B cell (primary cell): ENCODE measurements at regions not wholly inside any gene's neighbourhood (a gene's known extent, or its start where the extent isn't known, plus 50 kb on each side); places are given as distances from the start of the nearest gene placed in this dataset.
A peak's percentile ranks its signal among the peaks of the same experiment; 100 is the strongest.

Experiments used
- ATAC-seq: fragments of 200-7000 bp; cut with Tn5 transposase; one replicate; pipeline ENCODE4 v1.10.0; 2021; ENCODE audit warnings: low read depth, mild to moderate bottlenecking, moderate number of reproducible peaks, moderate library complexity
- CTCF ChIA-PET: fragments of 350-600 bp; sonication (Branson Sonifier 250); formaldehyde crosslinking; loops from one replicate; lab custom pipeline; 2021; ENCODE audit warnings: antibody characterized with exemption, inconsistent platforms; lab: Charles Lee
- POLR2A ChIA-PET: fragments of 350-600 bp; sonication (Branson Sonifier 250); formaldehyde crosslinking; loops from one replicate; lab custom pipeline; 2021; ENCODE audit warnings: antibody characterized with exemption; lab: Charles Lee
- DNase-seq: peaks from one replicate; pipeline ENCODE4 v3.0.0; 2013
- H2AFZ ChIP-seq: 2 replicates; pipeline ENCODE4 v1.6.1; 2012; ENCODE audit warnings: mild to moderate bottlenecking, low read depth, low read length; ENCODE audit not compliant: insufficient read depth, poor library complexity, severe bottlenecking
- H3K27ac ChIP-seq, 2 donors: 1 replicate in 1 of 2; 2 replicates in 1 of 2; pipeline ENCODE4 v1.5.1; 2012 to 2013; ENCODE audit warnings: low read length in 2 of 2, mild to moderate bottlenecking in 2 of 2, moderate library complexity in 1 of 2
- H3K27me3 ChIP-seq, 4 experiments: fragments of 200-600 bp in 1 of 4; sonication (generic) in 1 of 4; replicated peaks in 1 of 4; 1 replicate in 2 of 4; 2 replicates in 2 of 4; pipeline versions ENCODE4 v1.6.1 to v1.7.0; 2013 to 2016; ENCODE audit warnings: low read length in 3 of 4, mild to moderate bottlenecking in 2 of 4, mixed read lengths in 1 of 4, moderate library complexity in 1 of 4; ENCODE audit not compliant: insufficient read depth in 4 of 4, control insufficient read depth in 3 of 4; ENCODE audit errors: control extremely low read depth in 1 of 4
- H3K36me3 ChIP-seq, 2 experiments: replicated peaks in 1 of 2; 1 replicate in 1 of 2; 2 replicates in 1 of 2; pipeline versions ENCODE4 v1.6.1 to v1.7.1; 2013; ENCODE audit warnings: low read length in 1 of 2; ENCODE audit not compliant: insufficient read depth in 2 of 2, control insufficient read depth in 1 of 2; ENCODE audit errors: control extremely low read depth in 1 of 2, extremely low read depth in 1 of 2
- H3K4me1 ChIP-seq, 2 donors: fragments of 200-600 bp in 1 of 2; sonication (generic) in 1 of 2; 1 replicate in 1 of 2; 2 replicates in 1 of 2; pipeline versions ENCODE4 v1.5.1 to v1.6.1; 2013 to 2017; ENCODE audit warnings: low read length in 2 of 2; ENCODE audit not compliant: control insufficient read depth in 2 of 2, insufficient read depth in 2 of 2
- H3K4me2 ChIP-seq: replicated peaks from 2 replicates; pipeline ENCODE3; 2012; ENCODE audit warnings: mild to moderate bottlenecking, low read depth, low read length; ENCODE audit not compliant: poor library complexity, severe bottlenecking
- H3K4me3 ChIP-seq, 5 experiments: fragments of 200-600 bp in 1 of 5; sonication (generic) in 1 of 5; 1 replicate in 3 of 5; 2 replicates in 2 of 5; pipeline versions ENCODE4 v1.5.1 to v1.7.0; 2011 to 2016; ENCODE audit warnings: low read length in 4 of 5, mild to moderate bottlenecking in 4 of 5, low read depth in 2 of 5, control low read depth in 1 of 5, moderate library complexity in 1 of 5; ENCODE audit not compliant: insufficient read depth in 1 of 5; ENCODE audit errors: control extremely low read depth in 1 of 5, extremely low read depth in 1 of 5
- H3K79me2 ChIP-seq: fragments of 200-600 bp; sonication (generic); one replicate; pipeline ENCODE4 v1.6.0; 2016; ENCODE audit warnings: low read length; ENCODE audit not compliant: control insufficient read depth, insufficient read depth
- H3K9ac ChIP-seq: fragments of 200-600 bp; sonication (generic); 2 replicates; pipeline ENCODE4 v1.6.1; 2017; ENCODE audit warnings: mild to moderate bottlenecking, low read length, moderate library complexity
- H3K9me3 ChIP-seq, 3 donors: one replicate each; pipeline versions ENCODE4 v1.6.1 to v1.7.1; 2013; ENCODE audit warnings: low read length in 2 of 3; ENCODE audit not compliant: control insufficient read depth in 2 of 3, insufficient read depth in 1 of 3; ENCODE audit errors: control extremely low read depth in 1 of 3
- H4K20me1 ChIP-seq: 2 replicates; pipeline ENCODE4 v1.6.0; 2012; ENCODE audit warnings: mild to moderate bottlenecking, low read length; ENCODE audit not compliant: insufficient read depth, control insufficient read depth, poor library complexity, severe bottlenecking
- H3K27ac Mint-ChIP-seq: one replicate; pipeline ENCODE4 v1.8.0; 2021; ENCODE audit warnings: mixed read lengths
- H3K27me3 Mint-ChIP-seq: one replicate; pipeline ENCODE4 v1.8.0; 2021; ENCODE audit warnings: mixed read lengths
- H3K4me1 Mint-ChIP-seq: one replicate; pipeline ENCODE4 v1.8.0; 2021; ENCODE audit warnings: mixed read lengths
- H3K4me3 Mint-ChIP-seq: one replicate; pipeline ENCODE4 v1.8.0; 2021; ENCODE audit warnings: mixed read lengths
- H3K9me3 Mint-ChIP-seq: one replicate; pipeline ENCODE4 v1.8.0; 2022; ENCODE audit warnings: mixed read lengths; ENCODE audit not compliant: insufficient read depth
- EZH2 ChIP-seq: IDR thresholded peaks from 2 replicates; pipeline ENCODE4 v1.6.1; 2012; ENCODE audit warnings: borderline replicate concordance, low read depth, mild to moderate bottlenecking, moderate library complexity, low read length; ENCODE audit not compliant: insufficient read depth, poor library complexity, severe bottlenecking
- WGBS: methylation state at CpG from one replicate; pipeline ENCODE4 v1.1.5; 2013; ENCODE audit warnings: missing lambda C conversion rate; ENCODE audit not compliant: insufficient coverage; 5-methylcytosine and 5-hydroxymethylcytosine counted together
- intact Hi-C: fragments of 100-400 bp; cut with micrococcal nuclease; formaldehyde crosslinking; loops from one replicate; pipeline ENCODE4 v1.10.0; 2022
- TF ChIP-seq, protein P1 (sequence below): fragments of 200-600 bp; IDR thresholded peaks from one replicate; pipeline ENCODE4 v1.8.0; 2022; ENCODE audit warnings: antibody characterized with exemption, mild to moderate bottlenecking

DNA sequence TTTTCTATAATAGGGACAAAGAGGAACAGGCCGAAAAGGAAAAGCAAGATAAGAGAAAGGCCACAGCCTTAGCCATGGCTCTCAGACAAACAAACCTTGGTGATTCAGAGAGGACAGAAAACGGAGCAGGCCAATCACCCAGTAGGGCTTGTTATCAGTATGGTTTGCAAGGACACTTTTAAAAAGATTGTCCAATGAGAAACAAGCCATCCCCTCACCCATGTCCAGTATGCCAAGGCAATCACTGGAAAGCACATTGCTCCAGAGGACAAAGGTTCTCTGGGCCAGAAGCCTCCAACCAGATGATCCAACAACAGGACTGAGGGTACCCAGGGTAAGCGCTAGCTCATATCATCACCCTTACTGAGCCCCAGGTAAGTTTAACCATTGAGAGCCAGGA, 243.8 kb upstream of the BTG1 start:
- Histone ChIP-seq H3K27ac (no peak overlapping the region), H4K20me1 (no peaks in the 10 kb centered on the region), H3K4me3 (no peak overlapping the region), H3K36me3 (no peaks in the 10 kb centered on the region), H2AFZ (no peak overlapping the region), H3K9me3 (peaks cover 0 to 20% (median 15%) of the 10 kb centered on the region in 3 donors), H3K79me2 (no peaks in the 10 kb centered on the region), H3K4me2 (no peak overlapping the region), H3K4me1 (peaks cover 8 to 12% of the 10 kb centered on the region in 2 donors), H3K27me3 (no peaks in the 10 kb centered on the region), H3K9ac (no peak overlapping the region)
- Mint-ChIP-seq H3K4me3 (no peak overlapping the region), H3K4me1 (peaks cover 21% of the 10 kb centered on the region), H3K27ac (no peak overlapping the region), H3K27me3 (no peaks in the 10 kb centered on the region), H3K9me3 (peaks cover 2% of the 10 kb centered on the region)
- TF ChIP-seq EZH2: no peak
- TF ChIP-seq, protein P1, sequence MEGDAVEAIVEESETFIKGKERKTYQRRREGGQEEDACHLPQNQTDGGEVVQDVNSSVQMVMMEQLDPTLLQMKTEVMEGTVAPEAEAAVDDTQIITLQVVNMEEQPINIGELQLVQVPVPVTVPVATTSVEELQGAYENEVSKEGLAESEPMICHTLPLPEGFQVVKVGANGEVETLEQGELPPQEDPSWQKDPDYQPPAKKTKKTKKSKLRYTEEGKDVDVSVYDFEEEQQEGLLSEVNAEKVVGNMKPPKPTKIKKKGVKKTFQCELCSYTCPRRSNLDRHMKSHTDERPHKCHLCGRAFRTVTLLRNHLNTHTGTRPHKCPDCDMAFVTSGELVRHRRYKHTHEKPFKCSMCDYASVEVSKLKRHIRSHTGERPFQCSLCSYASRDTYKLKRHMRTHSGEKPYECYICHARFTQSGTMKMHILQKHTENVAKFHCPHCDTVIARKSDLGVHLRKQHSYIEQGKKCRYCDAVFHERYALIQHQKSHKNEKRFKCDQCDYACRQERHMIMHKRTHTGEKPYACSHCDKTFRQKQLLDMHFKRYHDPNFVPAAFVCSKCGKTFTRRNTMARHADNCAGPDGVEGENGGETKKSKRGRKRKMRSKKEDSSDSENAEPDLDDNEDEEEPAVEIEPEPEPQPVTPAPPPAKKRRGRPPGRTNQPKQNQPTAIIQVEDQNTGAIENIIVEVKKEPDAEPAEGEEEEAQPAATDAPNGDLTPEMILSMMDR: no peak
- intact Hi-C loops: no loop called here
- WGBS: 79% methylated on average over 2 of the region's 3 CpGs
- ChIA-PET CTCF (interaction anchor here (0.6 kb wide), 1 partner anchor 1028 kb away, joined by 3 read pairs; no protein-coding TSS in a partner anchor), POLR2A (no interaction called here)
- ATAC-seq: no peak
- DNase-seq: no peak

DNA sequence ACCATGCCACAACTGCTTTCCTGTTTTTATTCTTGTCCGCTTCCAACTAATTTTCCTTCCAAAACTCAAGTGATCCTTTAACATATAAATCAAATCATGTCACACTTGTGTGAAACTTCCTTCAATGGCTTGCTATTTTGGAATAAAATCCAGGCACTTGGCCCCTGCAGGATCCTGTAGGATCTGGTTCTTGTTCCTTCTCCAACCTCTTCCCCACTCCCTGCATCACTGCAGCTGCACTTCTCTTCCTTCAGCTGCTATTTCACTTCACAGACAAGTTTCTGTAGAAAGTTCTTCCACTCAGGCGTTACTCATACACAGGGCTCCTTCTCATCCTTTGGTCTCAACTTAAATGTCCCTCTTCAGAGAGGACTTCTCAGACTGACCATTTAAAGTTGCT, 239.7 kb upstream of the BTG1 start:
- no peak for DNase-seq
- no peak for TF ChIP-seq EZH2
- TF ChIP-seq, protein P1: no peak
- Histone ChIP-seq H3K9ac (no peak overlapping the region), H2AFZ (no peak overlapping the region), H4K20me1 (no peaks in the 10 kb centered on the region), H3K36me3 (no peaks in the 10 kb centered on the region), H3K4me2 (no peak overlapping the region), H3K9me3 (peaks cover 0 to 6% (median 0%) of the 10 kb centered on the region in 3 donors), H3K79me2 (no peaks in the 10 kb centered on the region), H3K27me3 (no peaks in the 10 kb centered on the region), H3K4me3 (no peak overlapping the region), H3K27ac (no peak overlapping the region), H3K4me1 (no peaks in the 10 kb centered on the region)
- no peak overlapping the region for H3K4me3 Mint-ChIP-seq
- ATAC-seq: no peak
- H3K4me1 Mint-ChIP-seq: no peaks in the 10 kb centered on the region
- ChIA-PET CTCF (no interaction called here), POLR2A (interaction anchor here (1.2 kb wide), 1 partner anchor 15 kb away, joined by 4 read pairs; no protein-coding TSS in a partner anchor)
- H3K27ac Mint-ChIP-seq: peak overlapping the region; percentile 4
- no peaks in the 10 kb centered on the region for H3K9me3 Mint-ChIP-seq
- intact Hi-C loops: no loop called here
- no peaks in the 10 kb centered on the region for H3K27me3 Mint-ChIP-seq
- WGBS: 100% methylated on average over 1 of the region's 2 CpGs
